Suprapubic skin (tissue), 4 donors: ENCODE measurements at regions not wholly inside any gene's neighbourhood (a gene's known extent, or its start where the extent isn't known, plus 50 kb on each side); places are given as distances from the start of the nearest gene placed in this dataset.

Experiments
- DNase-seq, 2 donors: peaks; one replicate each; pipeline ENCODE4 v3.0.0-alpha.2; 2019; ENCODE audit warnings: low spot score in 2 of 2
- H3K27ac ChIP-seq: fragments of 200-600 bp; sonication (generic); one replicate; pipeline ENCODE4 v1.5.1; 2019
- H3K27me3 ChIP-seq: fragments of 200-600 bp; sonication (generic); one replicate; pipeline ENCODE4 v1.5.1; 2019
- H3K36me3 ChIP-seq: fragments of 200-600 bp; sonication (generic); one replicate; pipeline ENCODE4 v1.5.1; 2019
- H3K4me1 ChIP-seq: fragments of 200-600 bp; sonication (generic); one replicate; pipeline ENCODE4 v1.5.1; 2019
- H3K4me3 ChIP-seq: fragments of 200-600 bp; sonication (generic); one replicate; pipeline ENCODE4 v1.5.1; 2019; ENCODE audit warnings: mild to moderate bottlenecking
- H3K9me3 ChIP-seq: fragments of 200-600 bp; sonication (generic); one replicate; pipeline ENCODE4 v1.5.1; 2019
- EP300 ChIP-seq: sonication (generic); formaldehyde crosslinking; IDR thresholded peaks from one replicate; pipeline ENCODE4 v1.6.1; 2017; ENCODE audit warnings: antibody characterized with exemption
- POLR2A ChIP-seq, 2 donors: fragments of 450-650 bp; IDR thresholded peaks; one replicate each; pipeline ENCODE4 v1.6.1; 2017; ENCODE audit warnings: antibody characterized with exemption in 2 of 2, mild to moderate bottlenecking in 2 of 2, moderate library complexity in 2 of 2
- POLR2AphosphoS5 ChIP-seq, 3 donors: sonication (generic); formaldehyde crosslinking; IDR thresholded peaks; one replicate each; pipeline ENCODE4 v1.6.1; 2017; ENCODE audit warnings: antibody characterized with exemption in 3 of 3
- WGBS: methylation state at CpG from one replicate; pipeline ENCODE4 v1.1.5; 2018; 5-methylcytosine and 5-hydroxymethylcytosine counted together
- TF ChIP-seq, protein P1 (sequence below), 2 donors: fragments of 200-600 bp in 1 of 2; fragments of 450-650 bp in 1 of 2; sonication (generic) in 1 of 2; IDR thresholded peaks; one replicate each; pipeline ENCODE4 v1.5.1; 2016 to 2019; ENCODE audit warnings: antibody characterized with exemption in 2 of 2, mild to moderate bottlenecking in 1 of 2, moderate library complexity in 1 of 2

DNA sequence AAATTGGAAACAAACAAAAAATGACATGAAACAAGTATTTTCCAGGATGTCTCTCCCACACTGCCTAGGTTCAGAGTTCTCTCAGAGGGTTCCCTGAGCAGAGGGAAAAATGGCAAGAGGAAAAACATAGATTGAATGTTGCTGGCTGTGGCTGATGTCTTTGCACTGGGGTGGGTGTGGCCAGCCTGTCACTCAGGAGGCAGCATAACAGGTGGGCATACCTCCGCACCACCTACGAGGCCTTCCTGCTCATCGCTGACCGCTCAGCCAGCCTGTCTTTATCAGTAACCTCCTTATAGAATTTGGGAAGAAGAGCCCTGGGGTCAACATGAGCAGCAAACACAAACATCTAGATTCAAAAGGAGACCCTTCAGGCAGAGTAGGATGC lies 216.6 kb upstream of the UMPS start:
- no peak for TF ChIP-seq EP300
- H3K4me3 ChIP-seq, result no peak overlapping the region
- no peaks in the 10 kb centered on the region for H3K4me1 ChIP-seq
- 91% methylated on average over 4 of the region's 4 CpGs for WGBS
- no peaks in the 10 kb centered on the region for H3K9me3 ChIP-seq
- no peak for DNase-seq
- H3K36me3 ChIP-seq, result no peaks in the 10 kb centered on the region
- H3K27me3 ChIP-seq, result no peaks in the 10 kb centered on the region
- no peak overlapping the region for H3K27ac ChIP-seq

DNA sequence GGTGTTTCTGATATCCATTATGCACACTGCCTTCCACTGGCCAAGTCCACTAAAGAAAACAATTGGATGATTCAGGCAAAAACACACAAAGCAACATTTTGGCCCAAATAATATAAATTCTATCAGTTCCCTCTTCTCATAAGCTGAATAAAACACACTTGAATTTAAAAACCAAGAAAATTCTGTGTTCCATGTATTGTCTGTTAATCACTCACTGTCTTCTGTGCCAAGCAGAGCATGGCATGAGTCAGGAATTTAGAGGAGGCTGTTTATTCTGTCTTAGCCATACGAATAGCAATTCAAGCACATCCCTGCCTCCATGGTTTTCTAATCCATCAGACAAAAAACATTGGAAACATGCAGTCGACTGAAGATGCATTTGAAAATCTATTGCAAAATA lies 215.6 kb upstream of the UMPS start:
- no peak overlapping the region for H3K27ac ChIP-seq

DNA sequence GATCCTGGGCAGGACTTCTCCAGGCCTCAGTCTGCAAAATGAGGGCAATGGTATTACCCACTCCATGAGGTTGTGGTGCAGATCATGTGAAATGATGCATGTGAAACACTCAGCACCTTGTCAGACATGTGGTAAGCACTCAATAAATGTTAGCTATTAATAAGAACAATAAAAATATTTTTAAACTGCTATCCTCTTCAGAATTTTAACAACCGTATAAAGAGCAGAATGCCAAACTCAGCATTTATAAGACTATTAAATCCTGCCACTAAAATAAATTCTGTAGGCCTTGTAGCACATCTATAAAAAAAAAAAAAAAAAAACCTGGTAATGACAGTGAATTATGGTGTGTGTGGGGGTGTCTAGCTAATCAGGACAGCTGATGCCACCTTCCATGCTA lies 213.9 kb upstream of the UMPS start:
- H3K9me3 ChIP-seq, result no peaks in the 10 kb centered on the region
- H3K4me3 ChIP-seq, result no peak overlapping the region
- DNase-seq, result no peak
- TF ChIP-seq, protein P1, sequence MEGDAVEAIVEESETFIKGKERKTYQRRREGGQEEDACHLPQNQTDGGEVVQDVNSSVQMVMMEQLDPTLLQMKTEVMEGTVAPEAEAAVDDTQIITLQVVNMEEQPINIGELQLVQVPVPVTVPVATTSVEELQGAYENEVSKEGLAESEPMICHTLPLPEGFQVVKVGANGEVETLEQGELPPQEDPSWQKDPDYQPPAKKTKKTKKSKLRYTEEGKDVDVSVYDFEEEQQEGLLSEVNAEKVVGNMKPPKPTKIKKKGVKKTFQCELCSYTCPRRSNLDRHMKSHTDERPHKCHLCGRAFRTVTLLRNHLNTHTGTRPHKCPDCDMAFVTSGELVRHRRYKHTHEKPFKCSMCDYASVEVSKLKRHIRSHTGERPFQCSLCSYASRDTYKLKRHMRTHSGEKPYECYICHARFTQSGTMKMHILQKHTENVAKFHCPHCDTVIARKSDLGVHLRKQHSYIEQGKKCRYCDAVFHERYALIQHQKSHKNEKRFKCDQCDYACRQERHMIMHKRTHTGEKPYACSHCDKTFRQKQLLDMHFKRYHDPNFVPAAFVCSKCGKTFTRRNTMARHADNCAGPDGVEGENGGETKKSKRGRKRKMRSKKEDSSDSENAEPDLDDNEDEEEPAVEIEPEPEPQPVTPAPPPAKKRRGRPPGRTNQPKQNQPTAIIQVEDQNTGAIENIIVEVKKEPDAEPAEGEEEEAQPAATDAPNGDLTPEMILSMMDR (IDR thresholded peaks at IDR 0.05), result no peak
- TF ChIP-seq EP300, result no peak
- no peak for TF ChIP-seq POLR2A (IDR thresholded peaks at IDR 0.05)
- no peak for TF ChIP-seq POLR2AphosphoS5 (IDR thresholded peaks at IDR 0.05)
- WGBS, result 67% methylated on average over 1 of the region's 1 CpG
- no peaks in the 10 kb centered on the region for H3K27me3 ChIP-seq
- H3K4me1 ChIP-seq, result no peaks in the 10 kb centered on the region
- H3K27ac ChIP-seq, result no peak overlapping the region
- H3K36me3 ChIP-seq, result no peaks in the 10 kb centered on the region

More for the DNA sequence above, 215.6 kb upstream of the UMPS start:
- Histone ChIP-seq H3K9me3 (no peaks in the 10 kb centered on the region), H3K4me1 (no peaks in the 10 kb centered on the region), H3K4me3 (no peak overlapping the region), H3K36me3 (no peaks in the 10 kb centered on the region), H3K27me3 (no peaks in the 10 kb centered on the region)
- DNase-seq, result no peak
- 77% methylated on average over 2 of the region's 2 CpGs for WGBS
- TF ChIP-seq POLR2AphosphoS5 (IDR thresholded peaks at IDR 0.05) (no peak), POLR2A (IDR thresholded peaks at IDR 0.05) (no peak), EP300 (no peak)
- TF ChIP-seq, protein P1 (IDR thresholded peaks at IDR 0.05), result no peak

- H3K9me3 ChIP-seq, result no peaks in the 10 kb centered on the region
- no peak for DNase-seq
- 89% methylated on average over 2 of the region's 2 CpGs for WGBS
Measured at GRCh38 chr3:124517306-124517705, 212.9 kb upstream of the UMPS start.

GRCh38 chr3:124518350-124518749 lies 211.9 kb upstream of the UMPS start:
- TF ChIP-seq POLR2A (IDR thresholded peaks at IDR 0.05) (no peak), POLR2AphosphoS5 (IDR thresholded peaks at IDR 0.05) (no peak), EP300 (no peak)
- TF ChIP-seq, protein P1 (IDR thresholded peaks at IDR 0.05), result no peak
- Histone ChIP-seq H3K27ac (no peak overlapping the region), H3K36me3 (no peaks in the 10 kb centered on the region), H3K4me3 (no peak overlapping the region), H3K27me3 (no peaks in the 10 kb centered on the region), H3K4me1 (no peaks in the 10 kb centered on the region), H3K9me3 (no peaks in the 10 kb centered on the region)
- DNase-seq, result no peak
- WGBS, result 94% methylated on average over 11 of the region's 11 CpGs

More at GRCh38 chr3:124517306-124517705, 212.9 kb upstream of the UMPS start:
- no peaks in the 10 kb centered on the region for H3K36me3 ChIP-seq
- H3K4me3 ChIP-seq, result no peak overlapping the region
- no peak for TF ChIP-seq POLR2A (IDR thresholded peaks at IDR 0.05)
- TF ChIP-seq EP300, result no peak
- TF ChIP-seq, protein P1 (IDR thresholded peaks at IDR 0.05), result no peak
- TF ChIP-seq POLR2AphosphoS5 (IDR thresholded peaks at IDR 0.05), result no peak
- H3K27ac ChIP-seq, result no peak overlapping the region
- no peaks in the 10 kb centered on the region for H3K27me3 ChIP-seq
- no peaks in the 10 kb centered on the region for H3K4me1 ChIP-seq

- WGBS, result 87% methylated on average over 7 of the region's 7 CpGs
- H3K9me3 ChIP-seq, result no peaks in the 10 kb centered on the region
- TF ChIP-seq POLR2A (IDR thresholded peaks at IDR 0.05) (no peak), POLR2AphosphoS5 (IDR thresholded peaks at IDR 0.05) (no peak), EP300 (no peak)
- TF ChIP-seq, protein P1 (IDR thresholded peaks at IDR 0.05), result no peak
- no peak for DNase-seq
- no peaks in the 10 kb centered on the region for H3K36me3 ChIP-seq
- no peak overlapping the region for H3K27ac ChIP-seq
- no peaks in the 10 kb centered on the region for H3K27me3 ChIP-seq
- no peaks in the 10 kb centered on the region for H3K4me1 ChIP-seq
- no peak overlapping the region for H3K4me3 ChIP-seq
Measured at GRCh38 chr3:124519591-124520194, 210.6 kb upstream of the UMPS start.
